ENCODE measurements at regions not wholly inside any gene's neighbourhood (a gene's known extent, or its start where the extent isn't known, plus 50 kb on each side); places are given as distances from the start of the nearest gene placed in this dataset.

- H3K4me3 ChIP-seq (ENCODE audit: low read depth, low read length) = no peak overlapping the region
- no peak for TF ChIP-seq CTCF (IDR thresholded peaks at IDR 0.05; ENCODE audit: insufficient read depth, low read depth, low read length)
- ChIA-PET POLR2A (no interaction called here), CTCF (interaction anchor here (0.7 kb wide), 1 partner anchor 21 kb away, joined by 4 read pairs; no protein-coding TSS in a partner anchor)
- DNase-seq (ENCODE audit: low read depth) = no peak
- no peaks in the 10 kb centered on the region for H3K36me3 ChIP-seq (ENCODE audit: control insufficient read depth, insufficient read depth, low read length)
- H3K27me3 ChIP-seq (ENCODE audit: control insufficient read depth, insufficient read depth, low read length) = peaks cover 1% of the 10 kb centered on the region
These were observed 144.2 kb downstream of the CXCL12 start for GRCh38 chr10:44240584-44241205.

GRCh38 chr10:44238212-44238611 lies 146.7 kb downstream of the CXCL12 start:
- Histone ChIP-seq H3K36me3 (ENCODE audit: control insufficient read depth, insufficient read depth, low read length) (no peaks in the 10 kb centered on the region), H3K4me3 (ENCODE audit: low read depth, low read length) (no peak overlapping the region), H3K27me3 (ENCODE audit: control insufficient read depth, insufficient read depth, low read length) (peaks cover 4% of the 10 kb centered on the region)
- TF ChIP-seq CTCF (IDR thresholded peaks at IDR 0.05; ENCODE audit: insufficient read depth, low read depth, low read length) = no peak
- POLR2A ChIA-PET = no interaction called here
- CTCF ChIA-PET = no interaction called here
- no peak for DNase-seq (ENCODE audit: low read depth)

- Histone ChIP-seq H3K27me3 (ENCODE audit: control insufficient read depth, insufficient read depth, low read length) (peaks cover 4% of the 10 kb centered on the region), H3K4me3 (ENCODE audit: low read depth, low read length) (no peak overlapping the region), H3K36me3 (ENCODE audit: control insufficient read depth, insufficient read depth, low read length) (no peaks in the 10 kb centered on the region)
- POLR2A ChIA-PET = no interaction called here
- no peak for TF ChIP-seq CTCF (IDR thresholded peaks at IDR 0.05; ENCODE audit: insufficient read depth, low read depth, low read length)
- no peak for DNase-seq (ENCODE audit: low read depth)
- CTCF ChIA-PET = no interaction called here
These were observed 147.4 kb downstream of the CXCL12 start for GRCh38 chr10:44237364-44238049.

- DNase-seq (ENCODE audit: low read depth) = no peak
- TF ChIP-seq CTCF (IDR thresholded peaks at IDR 0.05; ENCODE audit: insufficient read depth, low read depth, low read length) = no peak
- H3K27me3 ChIP-seq (ENCODE audit: control insufficient read depth, insufficient read depth, low read length) = peaks cover 4% of the 10 kb centered on the region
- ChIA-PET CTCF (no interaction called here), POLR2A (no interaction called here)
- no peak overlapping the region for H3K4me3 ChIP-seq (ENCODE audit: low read depth, low read length)
- no peaks in the 10 kb centered on the region for H3K36me3 ChIP-seq (ENCODE audit: control insufficient read depth, insufficient read depth, low read length)
These were observed 149.5 kb downstream of the CXCL12 start for GRCh38 chr10:44235363-44235762.

- POLR2A ChIA-PET = no interaction called here
- Histone ChIP-seq H3K4me3 (ENCODE audit: low read depth, low read length) (no peak overlapping the region), H3K27me3 (ENCODE audit: control insufficient read depth, insufficient read depth, low read length) (peaks cover 4% of the 10 kb centered on the region), H3K36me3 (ENCODE audit: control insufficient read depth, insufficient read depth, low read length) (no peaks in the 10 kb centered on the region)
- no peak for DNase-seq (ENCODE audit: low read depth)
- no peak for TF ChIP-seq CTCF (IDR thresholded peaks at IDR 0.05; ENCODE audit: insufficient read depth, low read depth, low read length)
- CTCF ChIA-PET = no interaction called here
These were observed 150.4 kb downstream of the CXCL12 start for GRCh38 chr10:44234483-44234875.
